Smooth muscle cell (in vitro differentiated cells): ENCODE measurements at regions not wholly inside any gene's neighbourhood (a gene's known extent, or its start where the extent isn't known, plus 50 kb on each side); places are given as distances from the start of the nearest gene placed in this dataset.

ENCODE experiments used
- DNase-seq: peaks from one replicate; lab custom pipeline; 2025; ENCODE audit not compliant: unreplicated experiment; lab: John Stamatoyannopoulos, UW
- H2AFZ ChIP-seq: fragments of 200-600 bp; sonication (generic); 2 replicates; pipeline ENCODE4 v1.6.0; 2016; ENCODE audit warnings: antibody characterized with exemption, low read depth, mild to moderate bottlenecking
- H3F3A ChIP-seq: fragments of 200-600 bp; sonication (generic); 2 replicates; pipeline ENCODE4 v1.6.0; 2017; ENCODE audit warnings: antibody characterized with exemption, low read depth
- H3K27ac ChIP-seq: fragments of 200-600 bp; sonication (generic); 2 replicates; pipeline ENCODE4 v1.5.1; 2016; ENCODE audit warnings: low read depth, mild to moderate bottlenecking
- H3K27me3 ChIP-seq: fragments of 200-600 bp; sonication (generic); 2 replicates; pipeline ENCODE4 v1.6.1; 2016; ENCODE audit warnings: low read depth, mild to moderate bottlenecking
- H3K36me3 ChIP-seq: fragments of 200-600 bp; sonication (generic); 2 replicates; pipeline ENCODE4 v1.5.1; 2016; ENCODE audit warnings: low read depth
- H3K4me1 ChIP-seq: fragments of 200-600 bp; sonication (generic); 2 replicates; pipeline ENCODE4 v1.5.1; 2016; ENCODE audit warnings: low read depth
- H3K4me2 ChIP-seq: fragments of 200-600 bp; sonication (generic); 2 replicates; pipeline ENCODE4 v1.6.0; 2016; ENCODE audit warnings: mild to moderate bottlenecking
- H3K4me3 ChIP-seq: fragments of 200-600 bp; sonication (generic); 2 replicates; pipeline ENCODE4 v1.5.1; 2016; ENCODE audit warnings: mild to moderate bottlenecking
- H3K79me2 ChIP-seq: fragments of 200-600 bp; sonication (generic); 2 replicates; pipeline ENCODE4 v1.6.0; 2016; ENCODE audit warnings: low read depth, mild to moderate bottlenecking
- H3K9ac ChIP-seq: fragments of 200-600 bp; sonication (generic); 2 replicates; pipeline ENCODE4 v1.6.0; 2016; ENCODE audit warnings: low read depth
- H3K9me3 ChIP-seq: fragments of 200-600 bp; sonication (generic); replicated peaks from 2 replicates; pipeline ENCODE4 v1.5.1; 2016; ENCODE audit warnings: low read depth
- H4K20me1 ChIP-seq: fragments of 200-600 bp; sonication (generic); 2 replicates; pipeline ENCODE4 v1.6.0; 2016; ENCODE audit warnings: low read depth
- CTCF ChIP-seq: fragments of 200-600 bp; sonication (generic); IDR thresholded peaks from 2 replicates; pipeline ENCODE4 v1.5.1; 2017; ENCODE audit warnings: borderline replicate concordance, mild to moderate bottlenecking, antibody characterized with exemption; ENCODE audit not compliant: insufficient read depth, poor library complexity, severe bottlenecking
- WGBS: methylation state at CpG from one replicate; pipeline ENCODE4 v1.1.7; 2016; ENCODE audit warnings: low lambda C conversion rate; 5-methylcytosine and 5-hydroxymethylcytosine counted together

GRCh38 chr15:26051761-26052675 is 188.9 kb upstream of the ATP10A start:
- Histone ChIP-seq H3K36me3 (no peaks in the 10 kb centered on the region), H3K4me1 (no peaks in the 10 kb centered on the region), H3K27me3 (peaks cover 3% of the 10 kb centered on the region), H3K9me3 (no peaks in the 10 kb centered on the region), H2AFZ (no peak overlapping the region), H3K9ac (no peak overlapping the region), H3K27ac (no peak overlapping the region), H3K4me3 (no peak overlapping the region), H3F3A (no peaks in the 10 kb centered on the region), H3K79me2 (no peaks in the 10 kb centered on the region), H4K20me1 (no peaks in the 10 kb centered on the region), H3K4me2 (no peak overlapping the region)
- DNase-seq = no peak
- WGBS = 50% methylated on average over 14 of the region's 14 CpGs
- TF ChIP-seq CTCF = no peak

- H2AFZ ChIP-seq = no peak overlapping the region
- no peak overlapping the region for H3K4me2 ChIP-seq
- no peak for TF ChIP-seq CTCF
- H3K79me2 ChIP-seq = no peaks in the 10 kb centered on the region
- no peak overlapping the region for H3K9ac ChIP-seq
- no peak overlapping the region for H3K27ac ChIP-seq
- WGBS = 64% methylated on average over 4 of the region's 4 CpGs
- no peaks in the 10 kb centered on the region for H4K20me1 ChIP-seq
- no peaks in the 10 kb centered on the region for H3F3A ChIP-seq
- no peaks in the 10 kb centered on the region for H3K36me3 ChIP-seq
- no peaks in the 10 kb centered on the region for H3K9me3 ChIP-seq
- DNase-seq = no peak
- peaks cover 3% of the 10 kb centered on the region for H3K27me3 ChIP-seq
- H3K4me1 ChIP-seq = no peaks in the 10 kb centered on the region
- no peak overlapping the region for H3K4me3 ChIP-seq
Measured at GRCh38 chr15:26050984-26051383, 187.9 kb upstream of the ATP10A start.

GRCh38 chr15:26049900-26050657 is 187.0 kb upstream of the ATP10A start:
- Histone ChIP-seq H3K79me2 (no peaks in the 10 kb centered on the region), H4K20me1 (no peaks in the 10 kb centered on the region), H3K9ac (no peak overlapping the region), H3K36me3 (no peaks in the 10 kb centered on the region), H3K9me3 (no peaks in the 10 kb centered on the region), H3K4me3 (no peak overlapping the region), H3K4me1 (no peaks in the 10 kb centered on the region), H3K4me2 (no peak overlapping the region), H3K27ac (no peak overlapping the region), H3F3A (no peaks in the 10 kb centered on the region), H3K27me3 (peaks cover 3% of the 10 kb centered on the region), H2AFZ (no peak overlapping the region)
- no peak for TF ChIP-seq CTCF
- no peak for DNase-seq
- WGBS = 77% methylated on average over 9 of the region's 9 CpGs
